Keratinocyte (primary cell): ENCODE measurements at regions not wholly inside any gene's neighbourhood (a gene's known extent, or its start where the extent isn't known, plus 50 kb on each side); places are given as distances from the start of the nearest gene placed in this dataset.

Source experiments
- EZH2 ChIP-seq: IDR thresholded peaks from one replicate; pipeline ENCODE4 v1.6.1; 2012; ENCODE audit warnings: inconsistent platforms, mild to moderate bottlenecking, low read length, moderate library complexity
- TF ChIP-seq, protein P1 (sequence below), 3 experiments: IDR thresholded peaks in 1 of 3; conservative IDR thresholded peaks in 1 of 3; optimal IDR thresholded peaks in 1 of 3; 2 replicates in 2 of 3; 3 replicates in 1 of 3; pipeline versions ENCODE3 to v1.5.1; 2011; ENCODE audit warnings: low read length in 3 of 3, mild to moderate bottlenecking in 3 of 3, moderate library complexity in 2 of 3, control low read depth in 1 of 3, inconsistent platforms in 1 of 3; ENCODE audit not compliant: insufficient read depth in 2 of 3; ENCODE audit errors: extremely low read depth in 1 of 3

DNA sequence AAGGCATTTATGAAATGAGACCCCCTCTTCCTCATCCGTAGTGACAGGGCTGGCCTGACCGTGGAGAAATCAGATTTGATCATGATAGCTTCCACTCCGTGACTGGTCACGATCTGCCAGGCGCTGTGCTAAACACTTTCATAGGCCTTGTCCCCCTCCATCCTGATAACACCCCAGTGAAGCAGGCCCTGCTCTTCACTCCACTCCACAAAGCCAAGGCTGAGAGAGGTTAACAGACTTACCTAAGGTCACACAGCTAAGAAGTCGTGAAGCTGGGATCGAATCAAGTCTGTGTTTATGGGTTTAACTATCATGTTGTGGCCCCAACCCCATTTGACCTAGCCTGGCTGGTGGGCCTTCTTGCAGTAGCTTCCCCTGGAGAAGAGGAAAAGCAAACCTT, 53.3 kb upstream of the IL17B start:
- TF ChIP-seq, protein P1, sequence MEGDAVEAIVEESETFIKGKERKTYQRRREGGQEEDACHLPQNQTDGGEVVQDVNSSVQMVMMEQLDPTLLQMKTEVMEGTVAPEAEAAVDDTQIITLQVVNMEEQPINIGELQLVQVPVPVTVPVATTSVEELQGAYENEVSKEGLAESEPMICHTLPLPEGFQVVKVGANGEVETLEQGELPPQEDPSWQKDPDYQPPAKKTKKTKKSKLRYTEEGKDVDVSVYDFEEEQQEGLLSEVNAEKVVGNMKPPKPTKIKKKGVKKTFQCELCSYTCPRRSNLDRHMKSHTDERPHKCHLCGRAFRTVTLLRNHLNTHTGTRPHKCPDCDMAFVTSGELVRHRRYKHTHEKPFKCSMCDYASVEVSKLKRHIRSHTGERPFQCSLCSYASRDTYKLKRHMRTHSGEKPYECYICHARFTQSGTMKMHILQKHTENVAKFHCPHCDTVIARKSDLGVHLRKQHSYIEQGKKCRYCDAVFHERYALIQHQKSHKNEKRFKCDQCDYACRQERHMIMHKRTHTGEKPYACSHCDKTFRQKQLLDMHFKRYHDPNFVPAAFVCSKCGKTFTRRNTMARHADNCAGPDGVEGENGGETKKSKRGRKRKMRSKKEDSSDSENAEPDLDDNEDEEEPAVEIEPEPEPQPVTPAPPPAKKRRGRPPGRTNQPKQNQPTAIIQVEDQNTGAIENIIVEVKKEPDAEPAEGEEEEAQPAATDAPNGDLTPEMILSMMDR (optimal IDR thresholded peaks at IDR 0.05 in 1 of 3, IDR thresholded peaks at IDR 0.05 in 1 of 3, conservative IDR thresholded peaks at IDR 0.05 in 1 of 3; ENCODE audit: extremely low read depth in 1 of 3, insufficient read depth in 2 of 3, low read length in 3 of 3): no peak
- no peak for TF ChIP-seq EZH2
